ENCODE measurements at regions not wholly inside any gene's neighbourhood (a gene's known extent, or its start where the extent isn't known, plus 50 kb on each side); places are given as distances from the start of the nearest gene placed in this dataset.

GRCh38 chr16:73916829-73917594 is 379.6 kb upstream of the PSMD7 start:
- H3K27me3 Mint-ChIP-seq: no peaks in the 10 kb centered on the region
- CTCF ChIA-PET: no interaction called here
- H3K4me3 Mint-ChIP-seq: no peak overlapping the region
- no peaks in the 10 kb centered on the region for H3K9me3 Mint-ChIP-seq
- H3K4me1 Mint-ChIP-seq: no peaks in the 10 kb centered on the region
- POLR2A ChIA-PET: no interaction called here
- H3K36me3 Mint-ChIP-seq (ENCODE audit: low read depth): no peaks in the 10 kb centered on the region
- no peak overlapping the region for H3K27ac Mint-ChIP-seq
- no peak for DNase-seq

DNA sequence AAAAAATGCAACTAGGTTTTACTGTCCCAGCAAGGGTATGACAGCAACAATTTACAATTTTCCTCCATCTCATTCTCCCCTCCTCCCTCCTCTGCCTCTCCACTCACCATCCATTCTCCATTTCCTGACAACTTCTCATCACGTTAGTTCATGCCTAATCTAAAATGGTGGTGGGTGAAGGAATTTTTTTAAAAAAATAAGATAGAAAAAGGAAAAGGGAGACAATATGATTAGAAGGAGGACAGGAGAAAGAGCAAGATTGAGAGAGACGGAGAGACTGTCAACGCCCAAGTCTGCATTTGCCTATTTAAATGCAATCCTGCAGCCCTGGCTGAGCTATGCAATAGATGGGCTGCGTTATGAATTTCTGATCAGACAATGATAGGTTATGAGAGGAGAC is 380.7 kb upstream of the PSMD7 start:
- Mint-ChIP-seq H3K9me3 (no peaks in the 10 kb centered on the region), H3K4me3 (no peak overlapping the region), H3K27me3 (no peaks in the 10 kb centered on the region), H3K27ac (no peak overlapping the region), H3K36me3 (ENCODE audit: low read depth) (no peaks in the 10 kb centered on the region), H3K4me1 (no peaks in the 10 kb centered on the region)
- ChIA-PET POLR2A (no interaction called here), CTCF (no interaction called here)
- DNase-seq: no peak

DNA sequence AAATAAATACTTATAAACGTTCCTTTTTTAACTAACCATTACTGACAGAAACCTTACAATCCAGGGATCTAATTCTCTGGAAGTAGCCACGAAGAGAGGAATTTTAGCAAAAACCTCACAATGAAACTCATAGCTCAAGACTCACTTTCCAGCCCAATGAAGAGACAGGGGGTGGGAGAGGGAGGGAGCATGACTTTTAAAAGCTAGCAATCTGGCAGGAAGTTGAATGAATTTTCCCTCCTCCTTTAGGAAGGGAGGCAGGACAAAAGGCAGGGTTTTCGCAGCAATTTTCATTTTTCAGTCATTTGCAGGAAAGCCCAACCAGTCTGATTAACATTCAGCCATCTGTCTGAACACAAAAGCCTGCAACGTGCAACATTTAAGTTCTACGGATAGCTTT is 381.5 kb upstream of the PSMD7 start:
- H3K27ac Mint-ChIP-seq: no peak overlapping the region
- DNase-seq: no peak
- H3K36me3 Mint-ChIP-seq (ENCODE audit: low read depth): no peaks in the 10 kb centered on the region
- CTCF ChIA-PET: no interaction called here
- POLR2A ChIA-PET: no interaction called here
- no peaks in the 10 kb centered on the region for H3K4me1 Mint-ChIP-seq
- H3K9me3 Mint-ChIP-seq: peaks cover 2% of the 10 kb centered on the region
- no peaks in the 10 kb centered on the region for H3K27me3 Mint-ChIP-seq
- no peak overlapping the region for H3K4me3 Mint-ChIP-seq

- H3K4me1 Mint-ChIP-seq: no peaks in the 10 kb centered on the region
- POLR2A ChIA-PET: no interaction called here
These were observed 383.8 kb upstream of the PSMD7 start for GRCh38 chr16:73912850-73913249.

GRCh38 chr16:73912281-73912680 is 384.3 kb upstream of the PSMD7 start:
- ChIA-PET CTCF (no interaction called here), POLR2A (no interaction called here)
- Mint-ChIP-seq H3K9me3 (peaks cover 2% of the 10 kb centered on the region), H3K27me3 (no peaks in the 10 kb centered on the region), H3K36me3 (ENCODE audit: low read depth) (no peaks in the 10 kb centered on the region), H3K4me3 (no peak overlapping the region), H3K27ac (no peak overlapping the region), H3K4me1 (no peaks in the 10 kb centered on the region)
- no peak for DNase-seq

More at GRCh38 chr16:73912850-73913249, 383.8 kb upstream of the PSMD7 start:
- H3K36me3 Mint-ChIP-seq (ENCODE audit: low read depth): no peaks in the 10 kb centered on the region
- no peaks in the 10 kb centered on the region for H3K27me3 Mint-ChIP-seq
- DNase-seq: no peak
- H3K4me3 Mint-ChIP-seq: no peak overlapping the region
- no peak overlapping the region for H3K27ac Mint-ChIP-seq
- H3K9me3 Mint-ChIP-seq: peaks cover 2% of the 10 kb centered on the region
- CTCF ChIA-PET: no interaction called here

DNA sequence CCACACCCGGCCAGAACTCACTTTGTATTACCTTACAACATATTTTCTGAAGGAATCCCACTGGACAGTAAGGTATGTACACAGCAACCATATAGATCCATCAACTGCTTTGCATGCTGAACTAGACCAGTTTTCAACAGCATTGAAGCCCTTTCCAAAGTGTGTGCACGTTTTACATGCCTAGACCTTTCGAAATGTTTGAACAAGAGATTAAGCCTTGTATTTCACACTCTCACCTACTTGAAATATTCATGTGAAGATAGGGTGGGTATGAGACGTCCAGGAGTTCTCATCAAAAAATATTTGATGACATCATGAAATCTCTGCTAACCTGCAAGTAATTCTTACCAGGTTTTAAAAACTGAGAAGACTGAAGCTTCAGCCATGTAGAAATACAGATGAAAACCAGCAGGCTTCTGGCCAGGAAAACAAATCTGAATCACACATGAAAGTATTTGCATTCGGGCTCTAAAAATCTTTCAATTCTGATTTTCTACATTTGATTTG is 387.0 kb upstream of the PSMD7 start:
- H3K36me3 Mint-ChIP-seq (ENCODE audit: low read depth): no peaks in the 10 kb centered on the region
- no peak overlapping the region for H3K4me3 Mint-ChIP-seq
- ChIA-PET CTCF (no interaction called here), POLR2A (no interaction called here)
- H3K4me1 Mint-ChIP-seq: no peaks in the 10 kb centered on the region
- peaks cover 2% of the 10 kb centered on the region for H3K9me3 Mint-ChIP-seq
- no peak overlapping the region for H3K27ac Mint-ChIP-seq
- DNase-seq: no peak
- no peaks in the 10 kb centered on the region for H3K27me3 Mint-ChIP-seq

DNA sequence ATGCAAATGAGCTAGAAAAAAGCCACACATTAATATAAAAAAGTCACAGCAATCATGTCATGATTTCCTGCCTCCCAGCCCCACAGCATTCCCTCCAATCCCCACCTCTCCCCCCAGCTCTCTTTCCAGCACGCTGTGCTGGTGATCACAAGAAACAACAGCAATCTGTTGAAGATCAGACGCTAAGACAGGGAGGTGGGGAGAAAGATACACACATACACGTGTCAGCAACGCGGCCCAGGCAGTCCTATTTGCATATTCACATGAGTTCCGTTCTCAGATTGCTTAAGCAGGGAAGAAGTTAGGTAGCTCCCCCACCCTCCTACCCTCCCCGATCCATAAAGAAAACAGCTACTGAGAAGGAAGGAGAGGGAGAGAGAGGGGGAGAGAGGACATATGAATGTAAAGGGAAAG is 405.5 kb upstream of the PSMD7 start:
- POLR2A ChIA-PET: no interaction called here
- peaks cover 6% of the 10 kb centered on the region for H3K27me3 Mint-ChIP-seq
- DNase-seq: no peak
- H3K27ac Mint-ChIP-seq: no peak overlapping the region
- H3K4me3 Mint-ChIP-seq: no peak overlapping the region
- no peaks in the 10 kb centered on the region for H3K4me1 Mint-ChIP-seq
- CTCF ChIA-PET: no interaction called here
- H3K9me3 Mint-ChIP-seq: no peaks in the 10 kb centered on the region
- no peaks in the 10 kb centered on the region for H3K36me3 Mint-ChIP-seq (ENCODE audit: low read depth)

DNA sequence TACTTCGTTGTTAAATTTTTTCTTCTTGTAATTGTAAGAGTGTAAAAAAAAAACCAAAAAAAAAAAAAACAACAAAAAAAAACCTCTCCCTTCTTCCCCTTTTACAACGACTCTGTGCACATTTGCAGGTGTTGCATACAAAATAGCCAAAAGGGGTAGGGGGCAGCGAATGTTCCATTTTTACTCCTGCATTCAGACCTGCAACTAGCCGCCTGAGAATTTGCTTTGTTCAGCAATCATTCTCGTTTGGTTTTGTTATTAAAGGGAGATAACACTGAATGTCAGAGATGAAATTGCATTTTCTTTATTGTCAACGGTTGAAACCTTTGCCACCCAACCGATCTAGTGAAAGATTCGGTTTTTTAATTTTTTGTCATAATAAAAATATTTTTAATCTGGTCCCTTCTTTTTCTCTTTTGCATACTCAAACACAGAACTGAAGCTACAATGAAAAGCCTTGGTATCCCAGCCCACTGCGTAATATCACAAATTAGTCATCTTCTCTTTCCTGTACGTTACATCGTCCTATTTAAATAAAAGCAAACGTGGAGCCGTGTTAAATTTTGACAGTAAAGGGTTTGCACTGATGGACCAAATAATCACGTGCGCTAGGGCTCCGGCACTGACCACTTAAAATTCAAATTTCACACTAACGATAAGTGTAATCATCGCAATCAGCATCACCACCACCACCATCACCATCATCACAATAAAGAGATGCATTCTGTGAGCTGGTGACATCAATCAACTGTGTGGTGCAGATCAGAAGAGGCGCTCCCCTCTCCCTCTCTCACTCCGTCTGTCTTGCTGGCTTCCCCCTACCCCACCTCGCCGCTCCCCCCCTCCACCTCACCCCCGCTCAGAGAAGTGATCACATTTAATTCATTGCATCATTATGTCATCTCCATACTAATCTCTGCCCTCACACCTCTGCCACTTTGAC is 406.2 kb upstream of the PSMD7 start:
- ChIA-PET POLR2A (no interaction called here), CTCF (no interaction called here)
- DNase-seq: no peak
- Mint-ChIP-seq H3K4me3 (no peak overlapping the region), H3K27ac (no peak overlapping the region), H3K36me3 (ENCODE audit: low read depth) (no peaks in the 10 kb centered on the region), H3K27me3 (peaks cover 6% of the 10 kb centered on the region), H3K4me1 (no peaks in the 10 kb centered on the region), H3K9me3 (no peaks in the 10 kb centered on the region)

DNA sequence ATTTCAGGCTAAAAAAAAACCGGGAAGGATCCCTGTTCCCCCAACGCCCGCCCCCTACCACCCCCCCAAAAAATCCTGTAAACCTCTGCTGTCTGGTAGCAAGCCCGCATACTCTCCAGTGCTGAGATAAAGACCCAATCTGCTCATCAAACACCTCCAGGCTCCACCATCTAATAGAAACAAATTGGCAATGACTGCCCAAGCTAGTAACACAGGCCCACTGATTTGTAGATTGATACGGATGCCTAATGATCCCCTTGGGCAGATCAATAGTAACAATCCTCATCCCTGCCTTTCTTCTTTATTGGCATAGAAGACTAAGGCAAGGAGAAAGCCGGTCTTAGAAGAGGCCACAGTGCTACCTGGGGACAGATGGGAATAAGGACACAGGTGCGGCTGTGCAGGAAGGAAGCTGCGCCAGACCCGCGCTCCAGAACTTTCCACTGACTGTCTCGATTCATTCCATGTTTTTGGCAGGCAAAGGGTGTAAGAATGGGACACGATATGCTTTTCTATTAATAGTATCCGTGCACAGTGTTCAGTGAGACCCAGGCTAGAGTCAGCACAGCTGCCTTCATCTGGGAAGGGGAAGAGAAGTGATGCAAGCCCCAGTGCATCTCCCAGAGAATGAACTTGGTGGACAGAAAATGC is 407.6 kb upstream of the PSMD7 start:
- ChIA-PET POLR2A (no interaction called here), CTCF (interaction anchor here (0.6 kb wide), 1 partner anchor 10 kb away, joined by 3 read pairs; no protein-coding TSS in a partner anchor)
- Mint-ChIP-seq H3K4me3 (no peak overlapping the region), H3K36me3 (ENCODE audit: low read depth) (no peaks in the 10 kb centered on the region), H3K9me3 (no peaks in the 10 kb centered on the region), H3K27ac (no peak overlapping the region), H3K27me3 (peaks cover 6% of the 10 kb centered on the region), H3K4me1 (no peaks in the 10 kb centered on the region)
- DNase-seq: no peak

- peaks cover 6% of the 10 kb centered on the region for H3K27me3 Mint-ChIP-seq
These were observed 408.7 kb upstream of the PSMD7 start for GRCh38 chr16:73887911-73888310.

DNA sequence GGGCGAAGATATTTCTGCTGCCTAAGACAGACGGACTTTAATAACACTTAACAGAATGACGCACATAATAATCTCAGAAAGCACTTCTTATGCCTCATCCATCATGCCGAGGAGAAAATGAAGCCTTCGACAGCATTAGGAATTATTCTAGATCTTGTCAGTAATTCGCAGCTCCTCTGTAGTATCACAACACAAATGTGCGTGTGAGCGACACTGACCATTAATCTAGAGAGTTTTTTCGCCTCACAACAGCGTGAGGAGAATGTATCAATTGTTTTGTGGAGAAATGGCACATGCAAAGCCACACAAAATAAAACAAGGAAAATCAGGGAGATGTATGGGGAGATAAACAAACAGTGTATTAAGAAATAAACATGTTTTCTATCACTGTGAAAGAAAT is 410.2 kb upstream of the PSMD7 start:
- ChIA-PET CTCF (no interaction called here), POLR2A (no interaction called here)
- Mint-ChIP-seq H3K27ac (no peak overlapping the region), H3K4me1 (no peaks in the 10 kb centered on the region), H3K9me3 (no peaks in the 10 kb centered on the region), H3K27me3 (peaks cover 6% of the 10 kb centered on the region), H3K36me3 (ENCODE audit: low read depth) (no peaks in the 10 kb centered on the region), H3K4me3 (no peak overlapping the region)
- DNase-seq: no peak

More at GRCh38 chr16:73887911-73888310, 408.7 kb upstream of the PSMD7 start:
- POLR2A ChIA-PET: no interaction called here
- CTCF ChIA-PET: no interaction called here
- Mint-ChIP-seq H3K27ac (no peak overlapping the region), H3K36me3 (ENCODE audit: low read depth) (no peaks in the 10 kb centered on the region), H3K9me3 (no peaks in the 10 kb centered on the region), H3K4me1 (no peaks in the 10 kb centered on the region), H3K4me3 (no peak overlapping the region)
- no peak for DNase-seq

- no peaks in the 10 kb centered on the region for H3K36me3 Mint-ChIP-seq (ENCODE audit: low read depth)
- H3K27me3 Mint-ChIP-seq: peaks cover 3% of the 10 kb centered on the region
- ChIA-PET POLR2A (no interaction called here), CTCF (no interaction called here)
- H3K4me3 Mint-ChIP-seq: no peak overlapping the region
- H3K9me3 Mint-ChIP-seq: no peaks in the 10 kb centered on the region
- no peak for DNase-seq
- H3K4me1 Mint-ChIP-seq: no peaks in the 10 kb centered on the region
- H3K27ac Mint-ChIP-seq: no peak overlapping the region
These were observed 411.3 kb upstream of the PSMD7 start for GRCh38 chr16:73885319-73885718.

DNA sequence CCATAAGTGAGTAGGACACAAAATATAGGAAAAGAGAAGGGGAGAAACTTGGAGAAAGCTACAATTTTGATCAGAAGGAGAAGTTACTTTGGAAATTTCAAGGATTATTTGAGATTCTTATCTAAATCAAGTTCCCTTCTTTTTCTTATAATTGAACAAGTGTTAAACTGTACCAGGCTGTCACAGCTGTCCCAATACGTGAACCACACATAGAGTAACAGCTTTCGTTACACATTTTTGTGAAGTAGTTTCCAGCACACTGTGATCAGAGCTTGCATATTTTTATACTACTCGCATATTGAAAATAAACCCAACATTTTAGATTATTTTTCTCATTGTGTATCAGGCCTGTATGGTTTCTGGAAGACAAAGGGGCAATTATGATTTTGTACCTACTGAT is 412.8 kb upstream of the PSMD7 start:
- CTCF ChIA-PET: no interaction called here
- POLR2A ChIA-PET: no interaction called here
- DNase-seq: no peak
- no peaks in the 10 kb centered on the region for H3K4me1 Mint-ChIP-seq
- H3K36me3 Mint-ChIP-seq (ENCODE audit: low read depth): no peaks in the 10 kb centered on the region
- H3K4me3 Mint-ChIP-seq: no peak overlapping the region
- H3K9me3 Mint-ChIP-seq: no peaks in the 10 kb centered on the region
- H3K27me3 Mint-ChIP-seq: peaks cover 1% of the 10 kb centered on the region
- no peak overlapping the region for H3K27ac Mint-ChIP-seq

Measured in activated CD4-positive, alpha-beta memory T cell treated with anti-CD3 and anti-CD28 coated beads, Interleukin-2, amount 10 ng/mL, durations not matched to agents 7 days and 5 days (primary cell).